GM23338 (cell line): ENCODE measurements at regions not wholly inside any gene's neighbourhood (a gene's known extent, or its start where the extent isn't known, plus 50 kb on each side); places are given as distances from the start of the nearest gene placed in this dataset.

Experiments used
- ATAC-seq: fragments of 200-7000 bp; cut with Tn5 transposase; 3 replicates; pipeline ENCODE4 v1.9.1; 2020
- DNase-seq: peaks from one replicate; pipeline ENCODE4 v3.0.0-alpha.2; 2015; ENCODE audit warnings: low spot score
- H2AFZ ChIP-seq: fragments of 200-600 bp; sonication (generic); 2 replicates; pipeline ENCODE4 v1.8.0; 2016; ENCODE audit warnings: antibody characterized with exemption, mild to moderate bottlenecking, moderate library complexity
- H3F3A ChIP-seq: fragments of 200-600 bp; sonication (generic); replicated peaks from 2 replicates; pipeline ENCODE4 v1.8.0; 2017; ENCODE audit warnings: antibody characterized with exemption, mixed run types, low read depth
- H3K27ac ChIP-seq: fragments of 200-600 bp; sonication (generic); 2 replicates; pipeline ENCODE4 v1.6.1; 2016; ENCODE audit warnings: low read depth
- H3K27me3 ChIP-seq: fragments of 200-600 bp; sonication (generic); 2 replicates; pipeline ENCODE4 v1.8.0; 2016; ENCODE audit warnings: mild to moderate bottlenecking, mixed run types, moderate library complexity; ENCODE audit not compliant: insufficient read depth
- H3K36me3 ChIP-seq: fragments of 200-600 bp; sonication (generic); 2 replicates; pipeline ENCODE4 v1.8.0; 2016; ENCODE audit warnings: mild to moderate bottlenecking; ENCODE audit not compliant: insufficient read depth
- H3K4me1 ChIP-seq: fragments of 200-600 bp; sonication (generic); 2 replicates; pipeline ENCODE4 v1.8.0; 2016; ENCODE audit warnings: mild to moderate bottlenecking, moderate library complexity; ENCODE audit not compliant: insufficient read depth
- H3K4me2 ChIP-seq: fragments of 200-600 bp; sonication (generic); 2 replicates; pipeline ENCODE4 v1.7.1; 2017; ENCODE audit warnings: mixed run types
- H3K4me3 ChIP-seq: fragments of 200-600 bp; sonication (generic); 2 replicates; pipeline ENCODE4 v1.6.1; 2016; ENCODE audit warnings: mixed run types
- H3K79me2 ChIP-seq: fragments of 200-600 bp; sonication (generic); replicated peaks from 2 replicates; pipeline ENCODE4 v1.8.0; 2017; ENCODE audit warnings: mild to moderate bottlenecking; ENCODE audit not compliant: insufficient read depth
- H3K9me2 ChIP-seq: fragments of 200-600 bp; sonication (generic); 2 replicates; pipeline ENCODE4 v1.8.0; 2017; ENCODE audit not compliant: insufficient read depth
- H4K20me1 ChIP-seq: fragments of 200-600 bp; sonication (generic); replicated peaks from 2 replicates; pipeline ENCODE4 v1.8.0; 2017; ENCODE audit warnings: mild to moderate bottlenecking; ENCODE audit not compliant: insufficient read depth
- H3K27ac Mint-ChIP-seq: 2 replicates; pipeline ENCODE4 v1.8.0; 2020; ENCODE audit warnings: inconsistent platforms, mild to moderate bottlenecking, moderate library complexity, mixed read lengths
- H3K27me3 Mint-ChIP-seq: 3 replicates; pipeline ENCODE4 v1.8.0; 2022; ENCODE audit warnings: low read depth, mild to moderate bottlenecking, moderate library complexity, mixed read lengths, inconsistent platforms; ENCODE audit not compliant: insufficient read depth, poor library complexity
- H3K36me3 Mint-ChIP-seq: 3 replicates; pipeline ENCODE4 v1.8.0; 2021; ENCODE audit warnings: low read depth, mild to moderate bottlenecking, inconsistent platforms, moderate library complexity, mixed read lengths
- H3K4me1 Mint-ChIP-seq: 3 replicates; pipeline ENCODE4 v1.8.0; 2020; ENCODE audit warnings: mild to moderate bottlenecking, inconsistent platforms, mixed read lengths
- H3K4me3 Mint-ChIP-seq: 3 replicates; pipeline ENCODE4 v1.8.0; 2021; ENCODE audit warnings: moderate library complexity, mild to moderate bottlenecking, inconsistent platforms, mixed read lengths
- H3K9me3 Mint-ChIP-seq: 3 replicates; pipeline ENCODE4 v1.8.0; 2020; ENCODE audit warnings: moderate library complexity, mild to moderate bottlenecking, inconsistent platforms, mixed read lengths
- CREB1 ChIP-seq: fragments of 250-450 bp; sonication (Bioruptor Pico); IDR thresholded peaks from 2 replicates; pipeline ENCODE4 v1.5.0; 2020; ENCODE audit warnings: low read depth, mild to moderate bottlenecking, moderate library complexity
- CTCF ChIP-seq, 2 experiments: fragments of 200-600 bp in 1 of 2; sonication (generic) in 1 of 2; conservative IDR thresholded peaks; 2 replicates each; pipeline versions ENCODE4 v1.5.1 to v1.6.1; 2016 to 2017; ENCODE audit warnings: antibody characterized with exemption in 2 of 2, low read depth in 2 of 2, mild to moderate bottlenecking in 2 of 2, moderate library complexity in 1 of 2
- ETS1 ChIP-seq: IDR thresholded peaks from 2 replicates; pipeline ENCODE4 v1.6.1; 2016; ENCODE audit warnings: antibody characterized with exemption
- JUNB ChIP-seq: IDR thresholded peaks from one replicate; pipeline ENCODE4 v1.6.1; 2016; ENCODE audit warnings: antibody characterized with exemption; ENCODE audit not compliant: unreplicated experiment
- NANOG ChIP-seq: IDR thresholded peaks from 2 replicates; pipeline ENCODE4 v1.6.1; 2016; ENCODE audit warnings: antibody characterized with exemption, borderline replicate concordance
- POLR2AphosphoS5 ChIP-seq: IDR thresholded peaks from 2 replicates; pipeline ENCODE4 v1.6.1; 2016; ENCODE audit warnings: antibody characterized with exemption, low read depth
- REST ChIP-seq: IDR thresholded peaks from one replicate; pipeline ENCODE4 v1.6.1; 2018; ENCODE audit warnings: antibody characterized with exemption; ENCODE audit not compliant: unreplicated experiment
- STAT1 ChIP-seq: IDR thresholded peaks from one replicate; pipeline ENCODE4 v1.6.1; 2016; ENCODE audit warnings: antibody characterized with exemption; ENCODE audit not compliant: unreplicated experiment
- ZNF114 ChIP-seq: fragments of 250-450 bp; sonication (Bioruptor Pico); IDR thresholded peaks from 2 replicates; pipeline ENCODE4 v1.5.0; 2020; ENCODE audit warnings: mild to moderate bottlenecking, moderate library complexity
- ZNF331 ChIP-seq: fragments of 250-450 bp; sonication (Bioruptor Pico); IDR thresholded peaks from 2 replicates; pipeline ENCODE4 v1.5.0; 2020; ENCODE audit warnings: low read depth, mild to moderate bottlenecking, moderate library complexity
- ZNF462 ChIP-seq: fragments of 250-450 bp; sonication (Bioruptor Pico); IDR thresholded peaks from 2 replicates; pipeline ENCODE4 v1.5.0; 2020; ENCODE audit warnings: mild to moderate bottlenecking, moderate library complexity

- TF ChIP-seq CTCF (conservative IDR thresholded peaks at IDR 0.05; ENCODE audit: low read depth in 2 of 2): no peak
Measured at GRCh38 chr22:27495325-27495724, 306.2 kb downstream of the MN1 start (continued).

GRCh38 chr22:27499121-27499520 lies 302.4 kb downstream of the MN1 start:
- Mint-ChIP-seq H3K27ac (no peak overlapping the region), H3K4me1 (peaks cover 26% of the 10 kb centered on the region), H3K4me3 (no peak overlapping the region), H3K27me3 (peaks cover 13% of the 10 kb centered on the region), H3K9me3 (peaks cover 3% of the 10 kb centered on the region; the same call in 2 of the 3 replicates), H3K36me3 (no peaks in the 10 kb centered on the region; the same call in 2 of the 3 replicates)
- DNase-seq (no peak), ATAC-seq (no peak)
- no peaks in the 10 kb centered on the region for H3K79me2 ChIP-seq
- no peaks in the 10 kb centered on the region for H3K36me3 ChIP-seq
- H3K4me1 ChIP-seq: peaks cover 6% of the 10 kb centered on the region; the same call in 1 of the 2 replicates
- H2AFZ ChIP-seq: peak overlapping the region; percentile 47; the same call in 1 of the 2 replicates
- H3K4me3 ChIP-seq: no peak overlapping the region
- no peak overlapping the region for H3K27ac ChIP-seq
- H3F3A ChIP-seq: no peaks in the 10 kb centered on the region
- no peaks in the 10 kb centered on the region for H4K20me1 ChIP-seq
- H3K27me3 ChIP-seq: no peaks in the 10 kb centered on the region
- H3K4me2 ChIP-seq: no peak overlapping the region
- H3K9me2 ChIP-seq: no peaks in the 10 kb centered on the region
- TF ChIP-seq REST: no peak
- no peak for TF ChIP-seq POLR2AphosphoS5
- no peak for TF ChIP-seq ETS1
- no peak for TF ChIP-seq CREB1
- no peak for TF ChIP-seq CTCF (conservative IDR thresholded peaks at IDR 0.05; ENCODE audit: low read depth in 2 of 2)
- TF ChIP-seq STAT1: no peak
- TF ChIP-seq ZNF462 (CRISPR knock-in tag): no peak
- TF ChIP-seq ZNF331 (CRISPR knock-in tag): no peak
- TF ChIP-seq JUNB: no peak
- no peak for TF ChIP-seq NANOG
- no peak for TF ChIP-seq ZNF114 (CRISPR knock-in tag)
